Breast epithelium (tissue), 4 donors: ENCODE measurements at regions not wholly inside any gene's neighbourhood (a gene's known extent, or its start where the extent isn't known, plus 50 kb on each side); places are given as distances from the start of the nearest gene placed in this dataset.

Experiments used
- DNase-seq, 2 donors: peaks; one replicate each; pipeline ENCODE4 v3.0.0-alpha.2; 2019; ENCODE audit warnings: low spot score in 2 of 2
- H3K27ac ChIP-seq, 2 donors: fragments of 200-600 bp; sonication (generic) in 1 of 2; one replicate each; pipeline ENCODE4 v1.5.1; 2016 to 2019; ENCODE audit warnings: mild to moderate bottlenecking in 1 of 2
- H3K27me3 ChIP-seq, 2 donors: fragments of 200-600 bp; sonication (generic) in 1 of 2; one replicate each; pipeline versions ENCODE4 v1.5.1 to v1.6.0; 2017 to 2019; ENCODE audit warnings: control low read depth in 1 of 2, mild to moderate bottlenecking in 1 of 2
- H3K36me3 ChIP-seq: fragments of 200-600 bp; one replicate; pipeline ENCODE4 v1.5.1; 2019
- H3K4me1 ChIP-seq, 2 donors: fragments of 200-600 bp; sonication (generic); one replicate each; pipeline ENCODE4 v1.5.1; 2016 to 2019; ENCODE audit warnings: control low read depth in 1 of 2
- H3K4me3 ChIP-seq, 3 donors: fragments of 200-600 bp; sonication (generic); 1 replicate in 2 of 3; 2 replicates in 1 of 3; pipeline ENCODE4 v1.5.1; 2016 to 2019; ENCODE audit warnings: mild to moderate bottlenecking in 3 of 3, moderate library complexity in 2 of 3
- H3K9me3 ChIP-seq, 2 donors: fragments of 200-600 bp; sonication (generic) in 1 of 2; one replicate each; pipeline ENCODE4 v1.5.1; 2016 to 2019; ENCODE audit warnings: control low read depth in 1 of 2
- POLR2A ChIP-seq: fragments of 450-650 bp; IDR thresholded peaks from one replicate; pipeline ENCODE4 v1.6.1; 2016; ENCODE audit warnings: antibody characterized with exemption, mild to moderate bottlenecking, moderate library complexity
- POLR2AphosphoS5 ChIP-seq, 3 donors: sonication (generic); formaldehyde crosslinking; IDR thresholded peaks; one replicate each; pipeline ENCODE4 v1.6.1; 2017; ENCODE audit warnings: antibody characterized with exemption in 3 of 3
- intact Hi-C: fragments of 100-400 bp; cut with DNase I; formaldehyde crosslinking; loops from one replicate; pipeline ENCODE4 v1.15.1; 2023; ENCODE audit warnings: low total_unique reads
- TF ChIP-seq, protein P1 (sequence below), 3 donors: fragments of 450-650 bp; IDR thresholded peaks; one replicate each; pipeline ENCODE4 v1.5.1; 2016 to 2017; ENCODE audit warnings: antibody characterized with exemption in 3 of 3, mild to moderate bottlenecking in 3 of 3, moderate library complexity in 3 of 3

DNA sequence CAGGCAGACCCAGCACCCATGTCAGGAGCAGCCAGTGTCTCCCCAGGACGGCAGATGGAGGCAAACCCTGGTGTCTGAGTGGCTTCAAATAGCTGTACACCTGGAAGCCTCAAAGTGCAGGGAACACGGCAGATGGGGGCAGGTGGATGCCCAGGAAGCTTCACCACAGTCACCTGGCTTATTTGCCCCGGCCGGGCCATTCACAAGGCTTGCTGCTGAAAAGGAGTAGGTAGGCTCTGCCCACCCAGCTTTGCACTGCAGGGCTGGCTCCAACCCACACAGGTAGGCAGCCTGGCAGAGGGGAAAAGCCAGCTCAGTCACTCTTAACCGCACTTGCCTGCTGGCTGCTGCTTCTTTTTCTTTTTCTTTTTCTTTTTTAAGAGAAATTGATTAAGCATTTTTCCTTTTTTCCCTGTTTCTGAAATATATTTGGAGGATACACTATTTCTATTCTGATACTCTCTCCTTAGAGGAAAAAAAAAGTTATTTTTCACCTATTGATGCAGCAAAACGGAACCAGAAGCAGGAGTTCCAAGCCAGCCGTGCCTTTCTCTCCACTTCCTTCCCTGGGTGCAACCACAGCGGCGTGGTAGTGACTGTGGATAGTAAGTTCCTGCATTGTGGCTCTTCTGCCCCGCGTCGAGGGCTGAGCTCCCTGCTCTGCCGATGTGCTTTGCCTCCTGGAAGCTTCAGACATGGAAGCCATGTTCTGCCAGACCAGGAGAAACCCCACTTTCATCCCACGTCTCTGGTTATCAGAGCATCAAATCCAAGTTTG is 118.3 kb downstream of the KLF6 start:
- Histone ChIP-seq H3K27ac (no peak overlapping the region), H3K9me3 (no peaks in the 10 kb centered on the region), H3K4me3 (no peak overlapping the region), H3K27me3 (no peaks in the 10 kb centered on the region), H3K36me3 (no peaks in the 10 kb centered on the region), H3K4me1 (no peaks in the 10 kb centered on the region)
- intact Hi-C loops, result no loop called here
- no peak for TF ChIP-seq POLR2AphosphoS5 (IDR thresholded peaks at IDR 0.05)
- TF ChIP-seq, protein P1, sequence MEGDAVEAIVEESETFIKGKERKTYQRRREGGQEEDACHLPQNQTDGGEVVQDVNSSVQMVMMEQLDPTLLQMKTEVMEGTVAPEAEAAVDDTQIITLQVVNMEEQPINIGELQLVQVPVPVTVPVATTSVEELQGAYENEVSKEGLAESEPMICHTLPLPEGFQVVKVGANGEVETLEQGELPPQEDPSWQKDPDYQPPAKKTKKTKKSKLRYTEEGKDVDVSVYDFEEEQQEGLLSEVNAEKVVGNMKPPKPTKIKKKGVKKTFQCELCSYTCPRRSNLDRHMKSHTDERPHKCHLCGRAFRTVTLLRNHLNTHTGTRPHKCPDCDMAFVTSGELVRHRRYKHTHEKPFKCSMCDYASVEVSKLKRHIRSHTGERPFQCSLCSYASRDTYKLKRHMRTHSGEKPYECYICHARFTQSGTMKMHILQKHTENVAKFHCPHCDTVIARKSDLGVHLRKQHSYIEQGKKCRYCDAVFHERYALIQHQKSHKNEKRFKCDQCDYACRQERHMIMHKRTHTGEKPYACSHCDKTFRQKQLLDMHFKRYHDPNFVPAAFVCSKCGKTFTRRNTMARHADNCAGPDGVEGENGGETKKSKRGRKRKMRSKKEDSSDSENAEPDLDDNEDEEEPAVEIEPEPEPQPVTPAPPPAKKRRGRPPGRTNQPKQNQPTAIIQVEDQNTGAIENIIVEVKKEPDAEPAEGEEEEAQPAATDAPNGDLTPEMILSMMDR (IDR thresholded peaks at IDR 0.05), result no peak
- TF ChIP-seq POLR2A, result no peak
- DNase-seq, result no peak

DNA sequence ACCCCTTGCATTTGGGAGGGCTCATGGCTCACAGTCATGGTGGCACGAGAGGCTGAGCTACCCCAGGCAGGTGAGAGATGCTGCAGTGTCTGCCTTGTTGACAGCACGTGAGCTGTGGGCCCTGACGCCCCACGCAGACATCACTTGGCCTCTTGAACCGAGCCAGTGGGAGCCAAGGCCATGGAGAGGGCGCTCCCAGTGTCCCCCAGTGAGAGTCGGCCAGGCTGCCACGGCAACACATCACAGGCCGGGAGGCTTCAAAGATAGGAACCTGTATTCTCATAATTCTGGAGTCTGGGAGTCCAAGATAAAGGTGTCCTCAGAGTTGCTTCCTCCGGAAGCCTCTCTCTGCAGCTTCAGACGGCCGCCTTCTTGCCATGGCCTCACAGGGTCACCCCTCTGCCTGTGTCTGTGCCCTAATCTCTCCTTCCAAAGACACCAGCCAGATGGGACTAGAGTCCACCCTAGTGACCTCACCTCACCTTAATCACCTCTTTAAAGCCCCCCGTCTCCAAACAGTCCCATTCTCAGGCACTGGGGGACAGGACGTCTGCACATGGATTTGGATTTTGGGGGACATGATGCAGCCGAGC is 119.6 kb downstream of the KLF6 start:
- Histone ChIP-seq H3K4me1 (no peaks in the 10 kb centered on the region), H3K27ac (no peak overlapping the region), H3K4me3 (no peak overlapping the region), H3K27me3 (no peaks in the 10 kb centered on the region), H3K36me3 (no peaks in the 10 kb centered on the region), H3K9me3 (no peaks in the 10 kb centered on the region)
- TF ChIP-seq, protein P1 (IDR thresholded peaks at IDR 0.05), result no peak
- TF ChIP-seq POLR2A (no peak), POLR2AphosphoS5 (IDR thresholded peaks at IDR 0.05) (no peak)
- intact Hi-C loops, result no loop called here
- DNase-seq, result no peak

DNA sequence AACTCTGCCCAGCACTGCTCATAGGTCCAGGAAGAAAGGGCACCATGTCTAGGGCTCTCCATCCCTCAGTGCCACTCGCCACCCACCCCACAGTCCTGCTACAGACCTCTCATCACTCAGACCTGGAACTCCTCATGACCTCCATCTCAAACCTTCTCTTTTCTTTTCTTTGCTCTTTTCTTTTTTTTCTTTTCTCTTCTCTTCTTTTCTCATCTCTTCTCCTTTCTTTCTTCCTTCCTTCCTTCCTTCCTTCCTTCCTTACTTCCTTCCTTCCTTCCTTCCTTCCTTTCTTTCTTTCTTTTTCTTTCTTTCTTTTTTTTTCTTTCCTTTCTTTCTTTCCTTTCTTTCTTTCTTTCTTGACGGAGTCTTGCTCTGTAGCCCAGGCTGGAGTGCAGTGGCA is 122.2 kb downstream of the KLF6 start:
- Histone ChIP-seq H3K36me3 (no peaks in the 10 kb centered on the region), H3K9me3 (no peaks in the 10 kb centered on the region), H3K4me3 (no peak overlapping the region), H3K4me1 (no peaks in the 10 kb centered on the region), H3K27me3 (no peaks in the 10 kb centered on the region), H3K27ac (no peak overlapping the region)
- intact Hi-C loops, result no loop called here
- DNase-seq, result no peak
- TF ChIP-seq POLR2A, result no peak
- no peak for TF ChIP-seq POLR2AphosphoS5 (IDR thresholded peaks at IDR 0.05)

DNA sequence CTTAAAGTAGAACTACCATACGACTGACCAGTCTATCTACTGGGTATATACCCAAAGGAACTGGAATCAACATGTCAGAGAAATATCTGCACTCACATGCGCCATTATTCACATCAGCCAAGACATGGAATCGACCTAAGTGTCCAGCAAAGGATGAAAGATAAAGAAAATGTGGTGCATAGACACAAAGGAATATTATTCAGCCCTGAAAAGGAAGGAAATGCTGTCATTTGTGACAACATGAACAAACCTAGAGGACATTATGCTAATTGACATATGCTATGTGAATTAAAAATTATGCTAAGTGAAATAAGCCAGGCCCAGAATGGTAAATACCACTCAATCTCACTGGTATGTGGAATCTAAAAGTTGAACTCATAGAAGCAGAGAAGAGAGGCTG is 123.7 kb downstream of the KLF6 start:
- intact Hi-C loops, result no loop called here

DNA sequence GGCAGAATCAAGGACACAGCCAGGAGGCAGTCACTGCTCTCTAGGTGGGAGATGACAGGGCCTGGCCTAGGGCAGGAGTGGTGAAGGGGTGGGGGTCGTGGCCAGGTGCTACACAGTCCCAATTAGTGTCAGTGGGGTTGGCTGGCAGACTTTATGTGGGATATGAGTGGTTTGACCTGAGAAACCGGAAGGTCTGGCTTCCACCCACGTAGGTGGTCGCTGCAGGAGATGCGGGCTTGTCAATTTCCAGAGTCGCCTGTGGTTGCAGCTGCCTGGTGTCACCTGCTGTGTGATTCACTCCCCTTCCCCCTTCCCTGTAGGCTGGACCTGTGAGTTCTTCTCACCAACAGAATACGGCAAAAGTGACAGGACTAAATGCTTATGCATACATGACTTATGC is 124.3 kb downstream of the KLF6 start:
- H3K27ac ChIP-seq, result no peak overlapping the region
- TF ChIP-seq POLR2A (no peak), POLR2AphosphoS5 (IDR thresholded peaks at IDR 0.05) (no peak)
- TF ChIP-seq, protein P1 (IDR thresholded peaks at IDR 0.05), result no peak
- H3K9me3 ChIP-seq, result no peaks in the 10 kb centered on the region
- no peak overlapping the region for H3K4me3 ChIP-seq
- no peaks in the 10 kb centered on the region for H3K4me1 ChIP-seq
- intact Hi-C loops, result no loop called here
- DNase-seq, result no peak
- H3K36me3 ChIP-seq, result no peaks in the 10 kb centered on the region
- no peaks in the 10 kb centered on the region for H3K27me3 ChIP-seq

More for the DNA sequence above, 123.7 kb downstream of the KLF6 start:
- Histone ChIP-seq H3K27ac (no peak overlapping the region), H3K4me1 (no peaks in the 10 kb centered on the region), H3K36me3 (no peaks in the 10 kb centered on the region), H3K4me3 (no peak overlapping the region), H3K27me3 (no peaks in the 10 kb centered on the region), H3K9me3 (no peaks in the 10 kb centered on the region)
- no peak for DNase-seq
- TF ChIP-seq POLR2A (no peak), POLR2AphosphoS5 (IDR thresholded peaks at IDR 0.05) (no peak)
- TF ChIP-seq, protein P1 (IDR thresholded peaks at IDR 0.05), result no peak
